Choroid plexus epithelial cell (primary cell): ENCODE measurements at regions not wholly inside any gene's neighbourhood (a gene's known extent, or its start where the extent isn't known, plus 50 kb on each side); places are given as distances from the start of the nearest gene placed in this dataset.
A peak's percentile ranks its signal among the peaks of the same experiment; 100 is the strongest.

Experiments used
- DNase-seq: peaks from one replicate; pipeline ENCODE4 v3.0.0-alpha.2; 2010; ENCODE audit warnings: low read depth
- H3K4me3 ChIP-seq: 2 replicates; pipeline ENCODE4 v1.5.1; 2011; ENCODE audit warnings: low read depth, mild to moderate bottlenecking, control low read depth, low read length, moderate library complexity
- CTCF ChIP-seq: conservative IDR thresholded peaks from 2 replicates; pipeline ENCODE4 v1.5.1; 2011; ENCODE audit warnings: low read depth, mild to moderate bottlenecking, control low read depth, inconsistent platforms, low read length, moderate library complexity

DNA sequence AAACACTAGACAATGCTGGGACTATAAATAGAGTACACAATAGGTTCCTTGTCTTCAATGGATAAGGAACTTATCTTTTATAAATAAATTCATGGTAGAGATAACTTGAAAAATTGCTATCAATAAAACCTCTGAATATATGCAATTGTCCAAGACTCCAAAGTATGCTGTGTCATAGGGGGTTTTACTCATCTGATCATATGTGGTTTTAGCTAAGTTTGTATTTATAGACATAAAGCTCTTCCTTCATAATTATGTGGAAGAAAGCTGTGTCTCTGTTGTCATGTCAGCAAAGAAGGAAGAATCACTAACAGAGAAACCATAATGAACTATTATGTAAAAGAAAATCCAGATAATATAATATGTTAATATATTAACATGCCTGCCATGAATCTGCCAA, 111.5 kb upstream of the ATXN7L3B start:
- TF ChIP-seq CTCF = no peak
- no peak overlapping the region for H3K4me3 ChIP-seq
- no peak for DNase-seq

DNA sequence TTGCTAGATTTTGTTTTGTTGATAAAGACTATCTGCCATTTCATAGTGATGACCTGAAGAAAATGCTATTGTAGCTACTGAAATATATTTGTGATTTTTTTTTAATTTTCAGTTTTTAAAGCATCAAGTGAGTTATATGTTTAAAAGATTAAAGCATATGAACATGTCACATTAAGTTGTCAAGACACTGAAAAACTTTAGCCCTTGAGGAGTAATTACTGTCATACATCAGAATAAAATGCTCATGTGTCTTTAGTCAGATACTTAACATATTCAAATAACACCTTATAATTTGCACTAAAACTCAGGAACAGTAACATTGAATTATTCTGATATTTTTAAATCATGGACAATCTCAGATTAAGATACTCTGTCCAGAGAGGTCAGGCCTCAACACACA, 108.1 kb upstream of the ATXN7L3B start:
- no peak for DNase-seq
- H3K4me3 ChIP-seq = no peak overlapping the region
- TF ChIP-seq CTCF = no peak

GRCh38 chr12:74431801-74432200, 105.8 kb upstream of the ATXN7L3B start:
- no peak for DNase-seq
- H3K4me3 ChIP-seq = no peak overlapping the region
- TF ChIP-seq CTCF = no peak

DNA sequence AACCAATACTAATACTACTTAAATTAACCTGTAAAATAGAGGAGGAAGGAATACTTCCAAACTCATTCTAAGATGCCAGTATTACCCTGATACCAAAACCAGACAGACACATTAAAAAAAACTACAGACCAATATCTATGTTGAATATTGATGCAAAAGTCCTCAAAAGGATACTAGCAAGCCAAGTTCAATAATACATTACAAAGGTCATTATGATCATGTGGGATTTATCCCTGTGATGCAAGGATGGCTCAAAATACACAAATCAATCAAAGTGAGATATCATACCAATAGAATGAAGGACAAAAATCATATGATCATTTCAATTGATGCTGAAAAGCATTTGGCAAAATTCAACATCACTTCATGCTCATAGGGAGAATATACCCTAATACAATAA, 97.2 kb upstream of the ATXN7L3B start:
- no peak for TF ChIP-seq CTCF
- DNase-seq = no peak
- no peak overlapping the region for H3K4me3 ChIP-seq

DNA sequence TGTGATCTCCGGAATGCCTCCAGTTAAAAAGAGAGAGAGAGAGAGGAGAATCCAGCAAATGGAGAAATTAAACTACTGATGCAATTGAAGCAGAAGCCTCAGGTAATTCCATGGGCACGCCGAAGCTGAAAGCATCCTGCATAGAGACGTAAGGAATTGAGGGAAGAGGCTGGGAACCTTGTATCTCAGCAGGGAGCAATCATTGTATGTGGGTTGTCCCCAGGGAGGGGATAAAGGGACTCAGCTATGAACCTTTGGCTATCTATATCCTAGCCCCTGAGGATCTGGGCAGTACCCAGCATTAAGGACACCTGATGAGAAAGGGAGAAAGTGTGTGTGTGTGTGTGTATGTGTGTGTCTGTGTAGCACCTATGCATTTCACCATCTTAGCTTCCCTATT, 95.8 kb upstream of the ATXN7L3B start:
- no peak overlapping the region for H3K4me3 ChIP-seq
- no peak for TF ChIP-seq CTCF
- DNase-seq = no peak

DNA sequence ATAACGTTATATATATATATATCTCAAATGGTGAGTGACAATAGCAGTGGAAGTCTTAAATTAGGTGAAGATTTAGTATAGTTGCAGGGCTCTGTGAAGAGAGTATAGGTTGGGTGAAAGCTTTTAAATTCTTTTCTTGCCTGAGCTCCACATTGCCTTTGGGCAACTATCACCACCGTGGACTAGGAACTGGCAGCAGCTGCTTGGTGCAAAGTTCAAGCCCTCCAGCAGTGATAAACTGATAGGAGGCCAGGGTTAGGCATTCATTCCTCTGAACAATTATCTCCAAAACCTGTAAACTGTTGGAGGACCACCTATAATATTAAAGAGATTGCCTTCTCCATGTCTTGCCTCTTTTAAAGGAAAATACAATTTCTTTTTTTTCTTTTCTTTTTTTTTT, 91.2 kb upstream of the ATXN7L3B start:
- DNase-seq = no peak
- no peak for TF ChIP-seq CTCF
- no peak overlapping the region for H3K4me3 ChIP-seq

DNA sequence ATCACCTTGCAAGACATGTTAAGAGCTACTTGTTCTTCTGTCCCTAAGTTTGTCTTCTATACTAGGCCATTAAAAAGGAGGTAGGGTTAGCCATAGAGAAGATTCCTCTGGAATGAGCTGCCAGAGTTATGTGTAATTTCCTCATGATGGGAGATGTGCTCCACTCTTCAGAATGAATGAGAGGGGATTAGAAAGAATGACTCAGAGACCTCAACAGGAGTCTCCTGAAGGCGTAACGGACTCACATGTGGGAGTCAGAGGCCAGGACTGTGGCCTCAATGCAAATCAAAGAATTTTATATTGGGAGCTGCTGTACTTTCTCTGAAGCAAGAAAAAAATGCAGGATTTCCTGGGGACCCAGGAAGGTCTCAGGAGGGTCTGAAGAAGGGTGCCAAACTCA, 87.8 kb upstream of the ATXN7L3B start:
- no peak overlapping the region for H3K4me3 ChIP-seq
- no peak for TF ChIP-seq CTCF
- peak; percentile 34 for DNase-seq
